ENCODE measurements at regions not wholly inside any gene's neighbourhood (a gene's known extent, or its start where the extent isn't known, plus 50 kb on each side); places are given as distances from the start of the nearest gene placed in this dataset.

DNA sequence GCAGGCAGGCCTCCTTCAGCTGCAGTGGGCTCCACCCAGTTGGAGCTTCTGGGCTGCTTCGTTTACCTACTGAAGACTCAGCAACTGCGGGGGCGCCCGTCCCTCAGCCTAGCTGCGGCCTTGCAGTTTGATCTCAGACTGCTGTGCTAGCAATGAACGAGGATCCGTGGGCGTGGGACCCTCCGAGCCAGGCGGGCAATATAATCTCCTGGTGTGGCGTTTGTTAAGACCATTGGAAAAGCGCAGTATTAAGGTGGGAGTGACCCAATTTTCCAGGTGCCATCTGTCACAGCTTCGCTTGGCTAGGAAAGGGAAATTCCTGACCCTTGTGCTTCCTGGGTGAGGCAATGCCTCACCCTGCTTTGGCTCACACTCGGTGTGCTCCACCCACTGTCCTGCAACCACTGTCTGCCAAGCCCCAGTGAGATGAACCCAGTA, 159.2 kb upstream of the FOXP2 start:
- DNase-seq (ENCODE audit: low read depth in 2 of 2) = no peak
- TF ChIP-seq, protein P1, sequence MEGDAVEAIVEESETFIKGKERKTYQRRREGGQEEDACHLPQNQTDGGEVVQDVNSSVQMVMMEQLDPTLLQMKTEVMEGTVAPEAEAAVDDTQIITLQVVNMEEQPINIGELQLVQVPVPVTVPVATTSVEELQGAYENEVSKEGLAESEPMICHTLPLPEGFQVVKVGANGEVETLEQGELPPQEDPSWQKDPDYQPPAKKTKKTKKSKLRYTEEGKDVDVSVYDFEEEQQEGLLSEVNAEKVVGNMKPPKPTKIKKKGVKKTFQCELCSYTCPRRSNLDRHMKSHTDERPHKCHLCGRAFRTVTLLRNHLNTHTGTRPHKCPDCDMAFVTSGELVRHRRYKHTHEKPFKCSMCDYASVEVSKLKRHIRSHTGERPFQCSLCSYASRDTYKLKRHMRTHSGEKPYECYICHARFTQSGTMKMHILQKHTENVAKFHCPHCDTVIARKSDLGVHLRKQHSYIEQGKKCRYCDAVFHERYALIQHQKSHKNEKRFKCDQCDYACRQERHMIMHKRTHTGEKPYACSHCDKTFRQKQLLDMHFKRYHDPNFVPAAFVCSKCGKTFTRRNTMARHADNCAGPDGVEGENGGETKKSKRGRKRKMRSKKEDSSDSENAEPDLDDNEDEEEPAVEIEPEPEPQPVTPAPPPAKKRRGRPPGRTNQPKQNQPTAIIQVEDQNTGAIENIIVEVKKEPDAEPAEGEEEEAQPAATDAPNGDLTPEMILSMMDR (IDR thresholded peaks at IDR 0.05; ENCODE audit: low read depth, low read length) = no peak
- H3K4me3 ChIP-seq (replicated peaks in 1 of 2; ENCODE audit: low read depth in 2 of 2, low read length in 2 of 2) = no peak overlapping the region

DNA sequence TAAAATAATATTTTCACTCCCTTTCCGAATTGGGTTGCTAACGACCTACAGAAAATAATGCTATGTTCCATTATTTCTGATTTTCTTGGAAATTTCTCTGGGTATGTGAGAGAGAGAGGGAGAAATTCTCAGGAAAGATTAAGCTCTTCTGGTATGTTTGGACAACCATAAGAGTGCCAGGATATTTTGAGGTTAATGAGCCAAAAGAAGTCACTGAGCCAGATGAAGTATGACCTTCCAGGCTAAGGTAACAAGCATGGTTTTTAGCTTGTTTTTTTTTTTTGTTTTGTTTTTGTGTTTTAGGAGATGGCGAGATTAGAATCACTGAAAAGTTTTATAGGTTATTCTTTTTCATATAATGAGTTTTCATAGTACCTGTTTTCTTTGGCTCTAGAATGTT, 171.0 kb upstream of the FOXP2 start:
- no peak overlapping the region for H3K4me3 ChIP-seq (replicated peaks in 1 of 2; ENCODE audit: low read depth in 2 of 2, low read length in 2 of 2)
- TF ChIP-seq, protein P1 (IDR thresholded peaks at IDR 0.05; ENCODE audit: low read depth, low read length) = no peak
- DNase-seq (ENCODE audit: low read depth in 2 of 2) = no peak

DNA sequence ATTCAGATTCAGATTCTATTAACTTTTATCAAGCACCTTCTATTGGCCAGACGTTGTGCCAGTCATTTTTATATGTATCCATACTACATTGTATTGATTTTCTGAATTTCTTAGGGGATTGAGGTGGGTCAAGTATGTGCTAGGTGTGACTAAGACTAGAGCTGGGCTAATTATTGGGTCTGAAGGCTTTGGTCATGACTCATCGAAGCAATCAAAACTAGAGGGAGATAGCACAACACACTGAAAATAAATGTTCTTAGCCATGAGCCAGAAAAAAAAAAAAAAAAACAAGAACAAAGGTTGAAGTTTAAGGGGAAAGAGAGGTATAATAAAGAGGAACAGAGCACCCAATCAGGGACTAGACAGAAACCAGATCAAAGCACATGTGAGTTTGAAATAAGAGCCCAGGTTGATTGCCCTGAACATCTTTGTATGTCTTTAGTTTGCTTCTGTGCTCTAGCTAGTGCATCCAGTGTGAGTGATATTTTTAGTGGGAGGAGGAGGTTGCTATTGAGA, 171.6 kb upstream of the FOXP2 start:
- no peak for DNase-seq (ENCODE audit: low read depth in 2 of 2)
- no peak overlapping the region for H3K4me3 ChIP-seq (replicated peaks in 1 of 2; ENCODE audit: low read depth in 2 of 2, low read length in 2 of 2)
- TF ChIP-seq, protein P1 (IDR thresholded peaks at IDR 0.05; ENCODE audit: low read depth, low read length) = no peak

DNA sequence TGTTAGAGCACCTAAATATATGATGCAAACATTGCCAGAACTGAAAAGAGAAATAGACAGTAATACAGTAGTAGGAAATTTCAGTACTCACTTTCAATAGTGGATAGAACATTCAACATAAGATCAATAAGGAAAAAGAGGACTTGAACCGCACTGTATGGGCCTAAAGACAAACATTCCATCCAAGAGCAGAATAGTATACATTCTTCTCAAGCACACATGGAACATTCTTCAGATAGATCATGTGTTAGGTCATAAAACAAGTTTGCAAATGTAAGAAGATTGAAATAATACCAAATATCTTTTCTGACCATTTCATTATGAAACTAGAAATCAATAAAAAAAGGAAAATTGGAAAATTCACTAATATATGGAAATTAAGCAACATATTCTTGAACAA, 185.4 kb upstream of the FOXP2 start:
- no peak for DNase-seq (ENCODE audit: low read depth in 2 of 2)

DNA sequence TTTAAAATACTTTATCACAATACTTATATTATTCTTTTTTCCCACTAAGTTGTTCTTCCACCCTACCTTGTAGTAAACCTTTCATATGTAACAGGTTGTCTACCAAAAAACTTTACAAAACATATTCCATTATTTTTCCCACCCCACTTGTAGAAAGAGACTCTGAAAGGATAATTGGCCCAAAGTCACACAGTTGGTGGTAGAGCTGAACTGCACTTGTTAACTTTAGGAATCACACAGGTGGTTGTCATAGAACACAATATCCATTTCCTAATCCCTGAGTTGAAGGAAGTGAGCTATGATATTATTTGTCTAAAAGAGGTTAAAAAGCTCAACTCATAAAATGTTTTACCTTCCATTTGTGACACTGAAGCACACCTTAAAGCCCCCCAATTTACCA, 188.8 kb upstream of the FOXP2 start:
- H3K4me3 ChIP-seq (replicated peaks in 1 of 2; ENCODE audit: low read depth in 2 of 2, low read length in 2 of 2) = no peak overlapping the region
- TF ChIP-seq, protein P1 (IDR thresholded peaks at IDR 0.05; ENCODE audit: low read depth, low read length) = no peak
- DNase-seq (ENCODE audit: low read depth in 2 of 2) = no peak

More for the DNA sequence above, 185.4 kb upstream of the FOXP2 start:
- H3K4me3 ChIP-seq (replicated peaks in 1 of 2; ENCODE audit: low read depth in 2 of 2, low read length in 2 of 2) = no peak overlapping the region
- TF ChIP-seq, protein P1 (IDR thresholded peaks at IDR 0.05; ENCODE audit: low read depth, low read length) = no peak

DNA sequence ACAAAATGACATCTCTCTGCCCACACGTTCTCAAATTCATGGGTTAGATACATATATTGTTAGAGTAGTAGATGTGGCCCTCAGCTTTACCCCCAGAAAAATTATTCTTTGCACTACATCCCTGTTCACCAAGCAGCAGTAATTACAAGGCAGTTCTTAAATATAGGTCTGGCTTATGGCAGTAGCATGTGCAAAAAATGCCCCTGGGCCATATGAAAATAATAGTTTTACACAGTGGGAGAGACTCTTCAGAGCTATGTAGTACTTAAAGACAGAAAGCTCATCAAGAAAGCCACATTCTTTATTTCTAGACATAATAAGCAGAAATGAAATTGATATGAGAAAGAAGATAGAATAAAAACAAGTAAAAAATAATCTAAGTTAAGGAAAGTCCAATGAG, 196.3 kb upstream of the FOXP2 start:
- TF ChIP-seq, protein P1 (IDR thresholded peaks at IDR 0.05; ENCODE audit: low read depth, low read length) = no peak
- DNase-seq (ENCODE audit: low read depth in 2 of 2) = no peak
- H3K4me3 ChIP-seq (replicated peaks in 1 of 2; ENCODE audit: low read depth in 2 of 2, low read length in 2 of 2) = no peak overlapping the region
